ENCODE measurements at regions not wholly inside any gene's neighbourhood (a gene's known extent, or its start where the extent isn't known, plus 50 kb on each side); places are given as distances from the start of the nearest gene placed in this dataset.
A peak's percentile ranks its signal among the peaks of the same experiment; 100 is the strongest.

- DNase-seq (ENCODE audit: low spot score) = no peak
Observed at GRCh38 chr4:126682250-126682649, 950.5 kb upstream of the INTU start.

- DNase-seq (ENCODE audit: low spot score) = no peak
Observed at GRCh38 chr4:126686491-126686890, 946.3 kb upstream of the INTU start.

GRCh38 chr4:126687655-126688358, 945.0 kb upstream of the INTU start:
- DNase-seq (ENCODE audit: low spot score) = no peak

- DNase-seq (ENCODE audit: low spot score) = no peak
Observed at GRCh38 chr4:126691797-126692196, 941.0 kb upstream of the INTU start.

GRCh38 chr4:126697748-126698147, 935.0 kb upstream of the INTU start:
- DNase-seq (ENCODE audit: low spot score) = no peak

GRCh38 chr4:126698224-126698623, 934.5 kb upstream of the INTU start:
- DNase-seq (ENCODE audit: low spot score) = no peak

- DNase-seq (ENCODE audit: low spot score) = peak; percentile 34
Observed at GRCh38 chr4:126701756-126702155, 931.0 kb upstream of the INTU start.

GRCh38 chr4:126702747-126703146, 930.0 kb upstream of the INTU start:
- no peak for DNase-seq (ENCODE audit: low spot score)

- DNase-seq (ENCODE audit: low spot score) = no peak
Observed at GRCh38 chr4:126705266-126705665, 927.5 kb upstream of the INTU start.

- no peak for DNase-seq (ENCODE audit: low spot score)
Observed at GRCh38 chr4:126708716-126709115, 924.0 kb upstream of the INTU start.

GRCh38 chr4:126710935-126711334, 921.8 kb upstream of the INTU start:
- DNase-seq (ENCODE audit: low spot score) = no peak

GRCh38 chr4:126715067-126715466, 917.7 kb upstream of the INTU start:
- no peak for DNase-seq (ENCODE audit: low spot score)

GRCh38 chr4:126715681-126716080, 917.1 kb upstream of the INTU start:
- DNase-seq (ENCODE audit: low spot score) = no peak

GRCh38 chr4:126718136-126718535, 914.6 kb upstream of the INTU start:
- no peak for DNase-seq (ENCODE audit: low spot score)

- DNase-seq (ENCODE audit: low spot score) = no peak
Observed at GRCh38 chr4:126719852-126720251, 912.9 kb upstream of the INTU start.

- DNase-seq (ENCODE audit: low spot score) = no peak
Observed at GRCh38 chr4:126725906-126726305, 906.9 kb upstream of the INTU start.

GRCh38 chr4:126727461-126727860, 905.3 kb upstream of the INTU start:
- peak; percentile 33 for DNase-seq (ENCODE audit: low spot score)

GRCh38 chr4:126731062-126731461, 901.7 kb upstream of the INTU start:
- no peak for DNase-seq (ENCODE audit: low spot score)

GRCh38 chr4:126733301-126733700, 899.5 kb upstream of the INTU start:
- no peak for DNase-seq (ENCODE audit: low spot score)

- no peak for DNase-seq (ENCODE audit: low spot score)
Observed at GRCh38 chr4:126734465-126734864, 898.3 kb upstream of the INTU start.

GRCh38 chr4:126735294-126736132, 897.2 kb upstream of the INTU start:
- DNase-seq (ENCODE audit: low spot score) = no peak

GRCh38 chr4:126736133-126736518, 896.6 kb upstream of the INTU start:
- DNase-seq (ENCODE audit: low spot score) = no peak

GRCh38 chr4:126737899-126738526, 894.7 kb upstream of the INTU start:
- DNase-seq (ENCODE audit: low spot score) = no peak

All from RKO (cell line).